A673 (cell line): ENCODE measurements at regions not wholly inside any gene's neighbourhood (a gene's known extent, or its start where the extent isn't known, plus 50 kb on each side); places are given as distances from the start of the nearest gene placed in this dataset.

Source experiments
- BruUV-seq: library from RNA; stranded (reverse); fragments of 400-500 nt; replicated peaks from 2 replicates; lab custom pipeline; 2021; lab: Mats Ljungman, UMichigan
- CTCF ChIA-PET: fragments of 300-600 bp; sonication (Branson Sonifier 250); formaldehyde crosslinking; loops from one replicate; lab custom pipeline; 2022; ENCODE audit warnings: antibody characterized with exemption; lab: Charles Lee
- POLR2A ChIA-PET: fragments of 300-600 bp; sonication (Branson Sonifier 250); formaldehyde crosslinking; loops from one replicate; lab custom pipeline; 2022; ENCODE audit warnings: antibody characterized with exemption; ENCODE audit not compliant: low non-redundant PET; lab: Charles Lee
- DNase-seq: peaks from one replicate; pipeline ENCODE4 v3.0.0-alpha.2; 2015; ENCODE audit warnings: low spot score
- H3K27ac ChIP-seq: fragments of 200-600 bp; sonication (generic); 2 replicates; pipeline ENCODE4 v1.5.1; 2016; ENCODE audit warnings: mixed run types, low read depth, mild to moderate bottlenecking, mixed read lengths, antibody characterized with exemption, low read length; ENCODE audit not compliant: poor library complexity, severe bottlenecking
- H3K27me3 ChIP-seq: fragments of 200-600 bp; sonication (generic); replicated peaks from 2 replicates; pipeline ENCODE4 v1.6.1; 2017; ENCODE audit warnings: mixed run types, low read depth, mild to moderate bottlenecking, mixed read lengths, antibody characterized with exemption, low read length; ENCODE audit not compliant: insufficient read depth, poor library complexity
- H3K36me3 ChIP-seq: fragments of 200-600 bp; sonication (generic); 2 replicates; pipeline ENCODE4 v1.6.1; 2016; ENCODE audit warnings: mixed run types, mild to moderate bottlenecking, mixed read lengths, antibody characterized with exemption, low read length; ENCODE audit not compliant: insufficient read depth, poor library complexity, severe bottlenecking
- H3K4me1 ChIP-seq: fragments of 200-600 bp; sonication (generic); 2 replicates; pipeline ENCODE4 v1.6.1; 2017; ENCODE audit warnings: mixed run types, mild to moderate bottlenecking, mixed read lengths, antibody characterized with exemption, low read length; ENCODE audit not compliant: insufficient read depth, poor library complexity, severe bottlenecking
- H3K4me3 ChIP-seq: fragments of 200-600 bp; sonication (generic); 2 replicates; pipeline ENCODE4 v1.5.1; 2016; ENCODE audit warnings: low read depth, mixed run types, mild to moderate bottlenecking, mixed read lengths, low read length; ENCODE audit not compliant: poor library complexity, severe bottlenecking
- H3K9me3 ChIP-seq: fragments of 200-600 bp; sonication (generic); 2 replicates; pipeline ENCODE4 v1.6.1; 2016; ENCODE audit warnings: mixed run types, low read depth, mild to moderate bottlenecking, mixed read lengths, antibody characterized with exemption, low read length; ENCODE audit not compliant: poor library complexity, severe bottlenecking
- EZH2 ChIP-seq: fragments of 200-600 bp; sonication (generic); IDR thresholded peaks from 2 replicates; pipeline ENCODE4 v1.6.1; 2017; ENCODE audit warnings: borderline replicate concordance, low read depth, mild to moderate bottlenecking, mixed read lengths, antibody characterized with exemption, low read length; ENCODE audit not compliant: poor library complexity, severe bottlenecking
- intact Hi-C: fragments of 100-400 bp; cut with micrococcal nuclease; formaldehyde crosslinking; loops from one replicate; pipeline ENCODE4 v1.10.0; 2022; ENCODE audit not compliant: unreplicated experiment
- TF ChIP-seq, protein P1 (sequence below): fragments of 300-800, 200-600 bp; sonication (generic); conservative IDR thresholded peaks from 2 replicates; pipeline ENCODE4 v1.5.1; 2017; ENCODE audit warnings: low read depth, mild to moderate bottlenecking, antibody characterized with exemption, low read length, moderate library complexity, mixed read lengths

DNA sequence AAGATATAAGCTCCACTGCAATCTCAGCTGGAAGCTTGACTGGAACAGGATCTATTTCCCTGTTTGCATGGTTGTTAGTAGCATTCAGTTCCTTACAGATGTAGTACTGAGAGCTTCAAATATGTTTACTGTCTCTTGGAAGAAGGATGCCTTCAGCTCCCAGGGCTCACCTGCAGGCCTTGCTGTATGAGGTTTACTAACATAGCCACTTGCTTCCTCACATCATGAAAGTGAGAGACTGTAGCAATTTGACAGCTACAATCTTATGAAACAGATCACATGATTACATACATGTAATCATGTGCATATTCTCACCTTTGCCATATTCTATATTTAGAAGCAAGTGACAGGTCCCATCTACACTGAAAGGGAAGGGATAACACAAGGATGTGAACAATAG, 458.1 kb upstream of the PCDH20 start:
- Histone ChIP-seq H3K4me1 (no peaks in the 10 kb centered on the region), H3K36me3 (no peaks in the 10 kb centered on the region), H3K27ac (no peak overlapping the region), H3K4me3 (no peak overlapping the region), H3K27me3 (no peaks in the 10 kb centered on the region), H3K9me3 (peaks cover 9% of the 10 kb centered on the region)
- BruUV-seq, result no TSS peak
- intact Hi-C loops, result no loop called here
- ChIA-PET POLR2A (no interaction called here), CTCF (no interaction called here)
- DNase-seq, result no peak
- TF ChIP-seq, protein P1, sequence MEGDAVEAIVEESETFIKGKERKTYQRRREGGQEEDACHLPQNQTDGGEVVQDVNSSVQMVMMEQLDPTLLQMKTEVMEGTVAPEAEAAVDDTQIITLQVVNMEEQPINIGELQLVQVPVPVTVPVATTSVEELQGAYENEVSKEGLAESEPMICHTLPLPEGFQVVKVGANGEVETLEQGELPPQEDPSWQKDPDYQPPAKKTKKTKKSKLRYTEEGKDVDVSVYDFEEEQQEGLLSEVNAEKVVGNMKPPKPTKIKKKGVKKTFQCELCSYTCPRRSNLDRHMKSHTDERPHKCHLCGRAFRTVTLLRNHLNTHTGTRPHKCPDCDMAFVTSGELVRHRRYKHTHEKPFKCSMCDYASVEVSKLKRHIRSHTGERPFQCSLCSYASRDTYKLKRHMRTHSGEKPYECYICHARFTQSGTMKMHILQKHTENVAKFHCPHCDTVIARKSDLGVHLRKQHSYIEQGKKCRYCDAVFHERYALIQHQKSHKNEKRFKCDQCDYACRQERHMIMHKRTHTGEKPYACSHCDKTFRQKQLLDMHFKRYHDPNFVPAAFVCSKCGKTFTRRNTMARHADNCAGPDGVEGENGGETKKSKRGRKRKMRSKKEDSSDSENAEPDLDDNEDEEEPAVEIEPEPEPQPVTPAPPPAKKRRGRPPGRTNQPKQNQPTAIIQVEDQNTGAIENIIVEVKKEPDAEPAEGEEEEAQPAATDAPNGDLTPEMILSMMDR, result no peak
- TF ChIP-seq EZH2, result no peak

DNA sequence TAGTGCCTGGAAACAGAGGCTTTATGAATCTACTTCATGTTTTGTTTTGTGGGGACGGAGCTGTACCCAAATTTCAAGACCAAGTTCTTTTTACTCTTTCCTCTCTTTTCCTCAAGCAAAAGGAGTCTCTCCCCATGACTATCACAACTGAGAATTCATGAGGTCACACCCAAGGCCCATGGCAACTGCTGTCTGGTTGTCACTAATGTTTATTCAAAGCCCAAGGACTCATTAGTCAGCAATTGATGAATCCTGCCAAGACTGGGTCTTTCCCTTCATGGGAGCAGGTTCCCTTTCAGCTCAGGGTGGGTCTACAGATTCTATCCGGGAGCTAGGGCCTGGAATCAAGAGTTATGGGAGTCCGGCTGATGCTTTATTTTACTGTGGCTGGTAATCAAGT, 441.5 kb upstream of the PCDH20 start:
- no peak for TF ChIP-seq EZH2
- CTCF ChIA-PET, result no interaction called here
- H3K27me3 ChIP-seq, result no peaks in the 10 kb centered on the region
- no peaks in the 10 kb centered on the region for H3K36me3 ChIP-seq
- BruUV-seq, result no TSS peak
- H3K4me3 ChIP-seq, result no peak overlapping the region
- intact Hi-C loops, result no loop called here
- no peak for DNase-seq
- H3K9me3 ChIP-seq, result no peaks in the 10 kb centered on the region
- no peaks in the 10 kb centered on the region for H3K4me1 ChIP-seq
- POLR2A ChIA-PET, result no interaction called here
- no peak overlapping the region for H3K27ac ChIP-seq

- DNase-seq, result no peak
- no peaks in the 10 kb centered on the region for H3K36me3 ChIP-seq
- H3K27ac ChIP-seq, result no peak overlapping the region
- no peak for TF ChIP-seq EZH2
- TF ChIP-seq, protein P1, result no peak
- H3K4me1 ChIP-seq, result no peaks in the 10 kb centered on the region
- no TSS peak for BruUV-seq
- ChIA-PET POLR2A (no interaction called here), CTCF (no interaction called here)
- H3K4me3 ChIP-seq, result no peak overlapping the region
- intact Hi-C loops, result no loop called here
- H3K27me3 ChIP-seq, result no peaks in the 10 kb centered on the region
- no peaks in the 10 kb centered on the region for H3K9me3 ChIP-seq
Measured at GRCh38 chr13:61852116-61852619, 436.5 kb upstream of the PCDH20 start.

DNA sequence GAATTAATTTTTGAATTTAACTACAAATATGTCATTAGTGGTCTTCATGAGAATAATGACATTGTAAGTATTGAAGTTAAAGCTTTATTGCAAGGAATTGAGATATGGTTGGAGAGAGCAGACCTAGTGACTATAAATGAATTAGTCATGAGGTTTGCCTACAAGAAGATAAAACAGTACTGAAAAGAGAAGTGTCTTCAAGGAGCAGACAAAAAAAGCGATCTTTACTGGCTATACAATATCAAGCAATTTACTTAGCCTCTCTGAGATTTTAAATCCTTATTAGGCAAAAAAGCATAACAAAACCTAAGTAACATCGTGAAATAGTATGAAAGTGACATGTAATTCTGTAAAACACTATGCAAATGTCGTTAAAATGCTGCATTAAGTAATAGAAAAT, 435.1 kb upstream of the PCDH20 start:
- TF ChIP-seq, protein P1, result no peak
- TF ChIP-seq EZH2, result no peak
- ChIA-PET CTCF (no interaction called here), POLR2A (interaction anchor here (0.6 kb wide), 1 partner anchor 1188 kb away, joined by 3 read pairs; no protein-coding TSS in a partner anchor)
- H3K9me3 ChIP-seq, result no peaks in the 10 kb centered on the region
- no peaks in the 10 kb centered on the region for H3K27me3 ChIP-seq
- no peaks in the 10 kb centered on the region for H3K4me1 ChIP-seq
- intact Hi-C loops, result no loop called here
- H3K27ac ChIP-seq, result no peak overlapping the region
- no peaks in the 10 kb centered on the region for H3K36me3 ChIP-seq
- no TSS peak for BruUV-seq
- no peak for DNase-seq
- no peak overlapping the region for H3K4me3 ChIP-seq
